C4-2B (cell line): ENCODE measurements at regions not wholly inside any gene's neighbourhood (a gene's known extent, or its start where the extent isn't known, plus 50 kb on each side); places are given as distances from the start of the nearest gene placed in this dataset.

Source experiments
- CTCF ChIP-seq: fragments of 450-650 bp; conservative IDR thresholded peaks from 2 replicates; pipeline ENCODE4 v1.5.1; 2017; ENCODE audit warnings: mild to moderate bottlenecking
- ZFX ChIP-seq: fragments of 450-650 bp; IDR thresholded peaks from 2 replicates; pipeline ENCODE4 v1.6.1; 2017

GRCh38 chr9:106106396-106106795 lies 412.1 kb downstream of the TMEM38B start:
- TF ChIP-seq CTCF (no peak), ZFX (no peak)
